Endodermal cell (in vitro differentiated cells): ENCODE measurements at regions not wholly inside any gene's neighbourhood (a gene's known extent, or its start where the extent isn't known, plus 50 kb on each side); places are given as distances from the start of the nearest gene placed in this dataset.

Source experiments
- DNase-seq: peaks from one replicate; pipeline ENCODE4 v3.0.0-alpha.2; 2017
- H3K27ac ChIP-seq: 2 replicates; pipeline ENCODE4 v1.5.1; 2013; ENCODE audit warnings: mild to moderate bottlenecking, low read depth, low read length, moderate library complexity
- H3K27me3 ChIP-seq: 2 replicates; pipeline ENCODE4 v1.6.1; 2013; ENCODE audit warnings: mild to moderate bottlenecking, low read length, moderate library complexity; ENCODE audit not compliant: insufficient read depth, control insufficient read depth, poor library complexity, severe bottlenecking
- H3K36me3 ChIP-seq: 2 replicates; pipeline ENCODE4 v1.7.0; 2013; ENCODE audit warnings: mild to moderate bottlenecking, low read length, moderate library complexity; ENCODE audit not compliant: control insufficient read depth, insufficient read depth
- H3K4me1 ChIP-seq: one replicate; pipeline ENCODE4 v1.7.0; 2013; ENCODE audit warnings: low read length; ENCODE audit not compliant: control insufficient read depth, insufficient read depth
- H3K4me3 ChIP-seq: 2 replicates; pipeline ENCODE4 v1.5.1; 2013; ENCODE audit warnings: mild to moderate bottlenecking, low read length, moderate library complexity
- H3K9ac ChIP-seq: 2 replicates; pipeline ENCODE4 v1.6.1; 2013; ENCODE audit warnings: mild to moderate bottlenecking, low read length, moderate library complexity; ENCODE audit not compliant: poor library complexity, severe bottlenecking; ENCODE audit errors: extremely low read depth
- H3K9me3 ChIP-seq: 2 replicates; pipeline ENCODE4 v1.6.1; 2013; ENCODE audit warnings: mild to moderate bottlenecking, low read length, moderate library complexity; ENCODE audit not compliant: control insufficient read depth
- H3K27ac Mint-ChIP-seq: 2 replicates; pipeline ENCODE4 v1.8.0; 2020; ENCODE audit warnings: mixed read lengths
- H3K27me3 Mint-ChIP-seq: 2 replicates; pipeline ENCODE4 v1.8.0; 2021; ENCODE audit warnings: mild to moderate bottlenecking, mixed read lengths; ENCODE audit not compliant: insufficient read depth
- H3K36me3 Mint-ChIP-seq: 2 replicates; pipeline ENCODE4 v1.8.0; 2020; ENCODE audit warnings: low read depth, mixed read lengths
- H3K4me1 Mint-ChIP-seq: 2 replicates; pipeline ENCODE4 v1.8.0; 2020; ENCODE audit warnings: mixed read lengths
- H3K4me3 Mint-ChIP-seq: 2 replicates; pipeline ENCODE4 v1.8.0; 2020; ENCODE audit warnings: mild to moderate bottlenecking, moderate library complexity, mixed read lengths
- H3K9me3 Mint-ChIP-seq: 2 replicates; pipeline ENCODE4 v1.8.0; 2020; ENCODE audit warnings: mild to moderate bottlenecking, mixed read lengths
- WGBS, 2 experiments: methylation state at CpG; one replicate each; pipeline versions ENCODE4 v1.1.5 to v1.1.7; 2013; ENCODE audit warnings: missing lambda C conversion rate in 2 of 2, mixed read lengths in 1 of 2; ENCODE audit not compliant: insufficient coverage in 1 of 2, insufficient read length in 1 of 2; 5-methylcytosine and 5-hydroxymethylcytosine counted together
- TF ChIP-seq, protein P1 (sequence below): fragments of 200-600 bp; sonication (generic); conservative IDR thresholded peaks from 2 replicates; pipeline ENCODE4 v1.5.0; 2021; ENCODE audit warnings: antibody characterized with exemption, mild to moderate bottlenecking

DNA sequence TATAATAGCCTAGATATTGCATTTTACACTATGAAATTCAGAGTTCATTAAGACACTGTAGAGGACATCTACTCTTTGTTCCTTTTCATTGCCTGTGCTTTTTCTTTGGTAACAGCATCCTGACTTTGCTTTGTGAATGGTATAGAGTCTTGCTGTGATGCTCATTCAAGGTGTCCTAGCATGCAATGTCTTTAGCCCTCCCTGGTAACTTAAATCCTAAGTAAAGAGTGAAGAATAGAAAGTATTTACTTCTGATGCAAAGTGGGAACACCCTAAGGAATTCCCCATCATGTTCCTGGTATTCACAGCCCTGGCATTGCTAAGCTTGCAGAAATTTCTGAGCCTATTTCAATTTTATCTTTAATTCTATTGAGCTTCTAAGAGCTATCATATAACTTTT lies 400.1 kb downstream of the FAT4 start:
- no peaks in the 10 kb centered on the region for H3K36me3 Mint-ChIP-seq

DNA sequence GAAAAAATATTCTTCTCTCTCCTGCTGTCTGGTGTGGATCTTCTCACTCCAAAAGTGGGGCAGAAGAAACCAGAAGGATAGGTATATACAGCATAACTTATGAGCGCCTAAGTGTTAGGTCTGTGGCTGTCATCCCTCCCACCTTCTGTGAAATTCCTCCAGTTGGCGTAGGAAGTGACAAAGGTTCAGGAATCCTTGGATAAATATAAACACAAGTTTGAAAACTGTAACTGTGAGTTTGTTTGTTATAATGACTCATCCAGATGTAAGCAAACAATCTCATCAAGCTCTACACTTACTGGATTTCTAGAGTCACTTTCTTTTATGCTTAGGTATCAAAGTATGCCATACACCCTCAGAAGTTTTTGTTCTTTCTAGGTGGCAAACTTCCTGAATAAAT lies 405.2 kb downstream of the FAT4 start:
- H3K36me3 ChIP-seq: no peaks in the 10 kb centered on the region
- H3K4me1 ChIP-seq: no peaks in the 10 kb centered on the region
- no peaks in the 10 kb centered on the region for H3K27me3 Mint-ChIP-seq
- H3K4me3 ChIP-seq: no peak overlapping the region
- TF ChIP-seq, protein P1, sequence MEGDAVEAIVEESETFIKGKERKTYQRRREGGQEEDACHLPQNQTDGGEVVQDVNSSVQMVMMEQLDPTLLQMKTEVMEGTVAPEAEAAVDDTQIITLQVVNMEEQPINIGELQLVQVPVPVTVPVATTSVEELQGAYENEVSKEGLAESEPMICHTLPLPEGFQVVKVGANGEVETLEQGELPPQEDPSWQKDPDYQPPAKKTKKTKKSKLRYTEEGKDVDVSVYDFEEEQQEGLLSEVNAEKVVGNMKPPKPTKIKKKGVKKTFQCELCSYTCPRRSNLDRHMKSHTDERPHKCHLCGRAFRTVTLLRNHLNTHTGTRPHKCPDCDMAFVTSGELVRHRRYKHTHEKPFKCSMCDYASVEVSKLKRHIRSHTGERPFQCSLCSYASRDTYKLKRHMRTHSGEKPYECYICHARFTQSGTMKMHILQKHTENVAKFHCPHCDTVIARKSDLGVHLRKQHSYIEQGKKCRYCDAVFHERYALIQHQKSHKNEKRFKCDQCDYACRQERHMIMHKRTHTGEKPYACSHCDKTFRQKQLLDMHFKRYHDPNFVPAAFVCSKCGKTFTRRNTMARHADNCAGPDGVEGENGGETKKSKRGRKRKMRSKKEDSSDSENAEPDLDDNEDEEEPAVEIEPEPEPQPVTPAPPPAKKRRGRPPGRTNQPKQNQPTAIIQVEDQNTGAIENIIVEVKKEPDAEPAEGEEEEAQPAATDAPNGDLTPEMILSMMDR: no peak
- H3K9me3 ChIP-seq: no peaks in the 10 kb centered on the region
- no peaks in the 10 kb centered on the region for H3K9me3 Mint-ChIP-seq
- H3K27ac Mint-ChIP-seq: no peak overlapping the region
- H3K27me3 ChIP-seq: no peaks in the 10 kb centered on the region
- no peak overlapping the region for H3K27ac ChIP-seq
- no peak overlapping the region for H3K4me3 Mint-ChIP-seq
- H3K36me3 Mint-ChIP-seq: no peaks in the 10 kb centered on the region
- peaks cover 3% of the 10 kb centered on the region for H3K4me1 Mint-ChIP-seq
- H3K9ac ChIP-seq: no peak overlapping the region
- WGBS, 2 experiments: 85% methylated on average over 2 of the region's 2 CpGs; no CpG with 5 or more reads in 1 of the 2 experiments
- DNase-seq: no peak

More for the DNA sequence above, 400.1 kb downstream of the FAT4 start:
- Histone ChIP-seq H3K27ac (no peak overlapping the region), H3K27me3 (no peaks in the 10 kb centered on the region), H3K36me3 (no peaks in the 10 kb centered on the region), H3K4me1 (no peaks in the 10 kb centered on the region), H3K9me3 (no peaks in the 10 kb centered on the region), H3K9ac (no peak overlapping the region), H3K4me3 (no peak overlapping the region)
- H3K27me3 Mint-ChIP-seq: no peaks in the 10 kb centered on the region
- H3K4me1 Mint-ChIP-seq: peaks cover under 1% of the 10 kb centered on the region
- no peak overlapping the region for H3K27ac Mint-ChIP-seq
- TF ChIP-seq, protein P1: no peak
- H3K9me3 Mint-ChIP-seq: no peaks in the 10 kb centered on the region
- H3K4me3 Mint-ChIP-seq: no peak overlapping the region
- DNase-seq: no peak

DNA sequence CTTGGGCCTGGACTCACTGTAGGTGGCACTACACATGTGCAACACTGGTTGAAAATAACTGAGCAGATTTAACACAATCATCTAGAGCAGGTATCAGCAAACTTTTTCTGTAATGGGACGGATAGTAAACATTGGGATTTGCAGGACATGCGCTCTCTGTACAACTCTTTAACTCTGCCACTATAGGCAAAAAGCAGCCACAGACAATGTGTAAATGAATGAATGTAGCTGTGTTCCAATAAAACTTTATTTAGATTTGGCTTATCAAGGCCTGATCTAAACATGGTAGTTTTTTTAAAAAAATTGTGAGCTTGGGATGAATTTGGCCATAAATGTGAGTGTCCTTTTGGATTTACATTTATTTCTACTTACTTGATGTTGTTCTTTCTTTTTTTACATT lies 407.3 kb downstream of the FAT4 start:
- DNase-seq: no peak
- Mint-ChIP-seq H3K27me3 (no peaks in the 10 kb centered on the region), H3K9me3 (no peaks in the 10 kb centered on the region), H3K36me3 (no peaks in the 10 kb centered on the region), H3K4me3 (no peak overlapping the region), H3K27ac (no peak overlapping the region), H3K4me1 (peaks cover 4% of the 10 kb centered on the region)
- no peak overlapping the region for H3K9ac ChIP-seq
- no peaks in the 10 kb centered on the region for H3K9me3 ChIP-seq
- no peaks in the 10 kb centered on the region for H3K4me1 ChIP-seq
- 98 to 100% methylated on average over 2 of the region's 2 CpGs for WGBS, 2 experiments
- H3K27me3 ChIP-seq: no peaks in the 10 kb centered on the region
- H3K36me3 ChIP-seq: no peaks in the 10 kb centered on the region
- H3K27ac ChIP-seq: no peak overlapping the region
- TF ChIP-seq, protein P1: no peak
- H3K4me3 ChIP-seq: no peak overlapping the region
